Tibial artery (tissue), 4 donors: ENCODE measurements at regions not wholly inside any gene's neighbourhood (a gene's known extent, or its start where the extent isn't known, plus 50 kb on each side); places are given as distances from the start of the nearest gene placed in this dataset.

ENCODE experiments used
- DNase-seq, 2 donors: peaks; one replicate each; pipeline ENCODE4 v3.0.0-alpha.2; 2019
- H3K27ac ChIP-seq, 2 donors: fragments of 200-600 bp; sonication (generic) in 1 of 2; 1 replicate in 1 of 2; 2 replicates in 1 of 2; pipeline ENCODE4 v1.5.1; 2018 to 2019; ENCODE audit warnings: mild to moderate bottlenecking in 1 of 2
- H3K27me3 ChIP-seq, 2 donors: fragments of 200-600 bp; sonication (generic) in 1 of 2; one replicate each; pipeline versions ENCODE4 v1.5.1 to v1.6.0; 2016 to 2019
- H3K36me3 ChIP-seq, 3 donors: fragments of 200-600 bp; sonication (generic) in 2 of 3; one replicate each; pipeline ENCODE4 v1.5.1; 2016 to 2019; ENCODE audit warnings: mild to moderate bottlenecking in 2 of 3
- H3K4me1 ChIP-seq, 4 donors: fragments of 200-600 bp; sonication (generic) in 2 of 4; 1 replicate in 3 of 4; 2 replicates in 1 of 4; pipeline ENCODE4 v1.5.1; 2016 to 2019
- H3K4me3 ChIP-seq, 2 donors: fragments of 200-600 bp; sonication (generic) in 1 of 2; 1 replicate in 1 of 2; 2 replicates in 1 of 2; pipeline ENCODE4 v1.5.1; 2018 to 2019; ENCODE audit warnings: mild to moderate bottlenecking in 2 of 2
- H3K9me3 ChIP-seq, 3 donors: fragments of 200-600 bp; sonication (generic) in 1 of 3; one replicate each; pipeline ENCODE4 v1.5.1; 2016 to 2019
- intact Hi-C: fragments of 100-400 bp; cut with DNase I; formaldehyde crosslinking; loops from one replicate; pipeline ENCODE4 v1.15.0; 2023; ENCODE audit warnings: low total_unique reads
- TF ChIP-seq, protein P1 (sequence below), 2 experiments: fragments of 200-600 bp in 1 of 2; fragments of 450-650 bp in 1 of 2; IDR thresholded peaks; one replicate each; pipeline ENCODE4 v1.5.1; 2017 to 2019; ENCODE audit warnings: antibody characterized with exemption in 2 of 2, mild to moderate bottlenecking in 1 of 2, moderate library complexity in 1 of 2

- TF ChIP-seq, protein P1, sequence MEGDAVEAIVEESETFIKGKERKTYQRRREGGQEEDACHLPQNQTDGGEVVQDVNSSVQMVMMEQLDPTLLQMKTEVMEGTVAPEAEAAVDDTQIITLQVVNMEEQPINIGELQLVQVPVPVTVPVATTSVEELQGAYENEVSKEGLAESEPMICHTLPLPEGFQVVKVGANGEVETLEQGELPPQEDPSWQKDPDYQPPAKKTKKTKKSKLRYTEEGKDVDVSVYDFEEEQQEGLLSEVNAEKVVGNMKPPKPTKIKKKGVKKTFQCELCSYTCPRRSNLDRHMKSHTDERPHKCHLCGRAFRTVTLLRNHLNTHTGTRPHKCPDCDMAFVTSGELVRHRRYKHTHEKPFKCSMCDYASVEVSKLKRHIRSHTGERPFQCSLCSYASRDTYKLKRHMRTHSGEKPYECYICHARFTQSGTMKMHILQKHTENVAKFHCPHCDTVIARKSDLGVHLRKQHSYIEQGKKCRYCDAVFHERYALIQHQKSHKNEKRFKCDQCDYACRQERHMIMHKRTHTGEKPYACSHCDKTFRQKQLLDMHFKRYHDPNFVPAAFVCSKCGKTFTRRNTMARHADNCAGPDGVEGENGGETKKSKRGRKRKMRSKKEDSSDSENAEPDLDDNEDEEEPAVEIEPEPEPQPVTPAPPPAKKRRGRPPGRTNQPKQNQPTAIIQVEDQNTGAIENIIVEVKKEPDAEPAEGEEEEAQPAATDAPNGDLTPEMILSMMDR (IDR thresholded peaks at IDR 0.05) = no peak
- Histone ChIP-seq H3K4me3 (no peak overlapping the region), H3K27ac (no peak overlapping the region), H3K9me3 (no peaks in the 10 kb centered on the region), H3K27me3 (no peaks in the 10 kb centered on the region), H3K4me1 (no peaks in the 10 kb centered on the region), H3K36me3 (no peaks in the 10 kb centered on the region)
- intact Hi-C loops = no loop called here
- DNase-seq = no peak
Observed at GRCh38 chr6:21447987-21448386, 145.6 kb upstream of the SOX4 start.

- intact Hi-C loops = no loop called here
Observed at GRCh38 chr6:21448485-21449109, 145.0 kb upstream of the SOX4 start.

GRCh38 chr6:21450149-21450548 is 143.4 kb upstream of the SOX4 start:
- DNase-seq = no peak
- no peak overlapping the region for H3K27ac ChIP-seq
- no peaks in the 10 kb centered on the region for H3K4me1 ChIP-seq
- TF ChIP-seq, protein P1 (IDR thresholded peaks at IDR 0.05) = no peak
- intact Hi-C loops = no loop called here
- H3K9me3 ChIP-seq = no peaks in the 10 kb centered on the region
- no peaks in the 10 kb centered on the region for H3K36me3 ChIP-seq
- no peaks in the 10 kb centered on the region for H3K27me3 ChIP-seq
- H3K4me3 ChIP-seq = no peak overlapping the region

More at GRCh38 chr6:21448485-21449109, 145.0 kb upstream of the SOX4 start:
- no peaks in the 10 kb centered on the region for H3K4me1 ChIP-seq
- no peaks in the 10 kb centered on the region for H3K9me3 ChIP-seq
- no peak for DNase-seq
- no peaks in the 10 kb centered on the region for H3K27me3 ChIP-seq
- H3K4me3 ChIP-seq = no peak overlapping the region
- TF ChIP-seq, protein P1 (IDR thresholded peaks at IDR 0.05) = no peak
- no peaks in the 10 kb centered on the region for H3K36me3 ChIP-seq
- H3K27ac ChIP-seq = no peak overlapping the region

- no peaks in the 10 kb centered on the region for H3K36me3 ChIP-seq
- intact Hi-C loops = no loop called here
- H3K4me3 ChIP-seq = no peak overlapping the region
- TF ChIP-seq, protein P1 (IDR thresholded peaks at IDR 0.05) = no peak
- no peaks in the 10 kb centered on the region for H3K27me3 ChIP-seq
- no peaks in the 10 kb centered on the region for H3K4me1 ChIP-seq
- H3K9me3 ChIP-seq = no peaks in the 10 kb centered on the region
- no peak for DNase-seq
- H3K27ac ChIP-seq = no peak overlapping the region
Observed at GRCh38 chr6:21450628-21451027, 142.9 kb upstream of the SOX4 start.

DNA sequence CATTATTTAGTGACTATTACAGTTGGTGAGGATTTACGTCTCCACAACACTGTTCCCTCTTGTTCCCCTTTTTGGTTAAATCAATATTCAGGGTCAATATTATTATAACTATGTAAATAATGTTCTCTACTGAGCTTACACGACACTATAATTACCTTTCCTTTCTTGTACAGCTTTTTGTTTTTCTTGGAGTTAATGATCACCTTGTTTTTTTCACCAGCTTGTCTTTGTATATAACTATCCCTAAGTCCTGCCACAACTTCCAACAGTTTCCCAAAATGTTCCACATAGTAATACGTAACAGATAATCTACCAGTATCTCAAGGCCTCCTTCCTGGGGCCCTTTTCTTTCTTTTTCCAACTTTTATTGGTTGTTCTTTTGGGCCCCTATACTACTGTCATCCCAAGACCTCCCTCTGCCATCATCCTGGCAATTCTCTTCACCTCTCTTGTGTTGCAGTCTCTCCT is 142.0 kb upstream of the SOX4 start:
- Histone ChIP-seq H3K27ac (no peak overlapping the region), H3K27me3 (no peaks in the 10 kb centered on the region), H3K4me1 (no peaks in the 10 kb centered on the region), H3K4me3 (no peak overlapping the region), H3K36me3 (no peaks in the 10 kb centered on the region), H3K9me3 (no peaks in the 10 kb centered on the region)
- intact Hi-C loops = no loop called here
- TF ChIP-seq, protein P1 (IDR thresholded peaks at IDR 0.05) = no peak
- DNase-seq = no peak

- DNase-seq = no peak
- intact Hi-C loops = no loop called here
Observed at GRCh38 chr6:21454262-21454661, 139.3 kb upstream of the SOX4 start.

More at GRCh38 chr6:21454262-21454661, 139.3 kb upstream of the SOX4 start:
- TF ChIP-seq, protein P1 (IDR thresholded peaks at IDR 0.05) = no peak
- Histone ChIP-seq H3K27me3 (no peaks in the 10 kb centered on the region), H3K9me3 (no peaks in the 10 kb centered on the region), H3K27ac (no peak overlapping the region), H3K4me1 (no peaks in the 10 kb centered on the region), H3K4me3 (no peak overlapping the region), H3K36me3 (no peaks in the 10 kb centered on the region)
